ENCODE measurements at regions not wholly inside any gene's neighbourhood (a gene's known extent, or its start where the extent isn't known, plus 50 kb on each side); places are given as distances from the start of the nearest gene placed in this dataset.

- no peak for DNase-seq (ENCODE audit: low spot score)
- FAIRE-seq, result no peak
Observed at GRCh38 chr12:3999904-4000303, 126.7 kb upstream of the PARP11 start.

GRCh38 chr12:3998968-3999792, 126.0 kb upstream of the PARP11 start:
- FAIRE-seq (no peak), DNase-seq (ENCODE audit: low spot score) (no peak)

GRCh38 chr12:3998397-3998796, 125.2 kb upstream of the PARP11 start:
- FAIRE-seq (no peak), DNase-seq (ENCODE audit: low spot score) (no peak)

- DNase-seq (ENCODE audit: low spot score) (no peak), FAIRE-seq (no peak)
Observed at GRCh38 chr12:3996322-3996721, 123.1 kb upstream of the PARP11 start.

- DNase-seq (ENCODE audit: low spot score) (no peak), FAIRE-seq (no peak)
Observed at GRCh38 chr12:3995306-3995705, 122.1 kb upstream of the PARP11 start.

- no peak for FAIRE-seq
- DNase-seq (ENCODE audit: low spot score), result no peak
Observed at GRCh38 chr12:3994500-3994899, 121.3 kb upstream of the PARP11 start.

GRCh38 chr12:3992945-3993344, 119.7 kb upstream of the PARP11 start:
- DNase-seq (ENCODE audit: low spot score) (no peak), FAIRE-seq (no peak)

GRCh38 chr12:3991798-3992580, 118.8 kb upstream of the PARP11 start:
- DNase-seq (ENCODE audit: low spot score) (no peak), FAIRE-seq (no peak)

- FAIRE-seq (no peak), DNase-seq (ENCODE audit: low spot score) (no peak)
Observed at GRCh38 chr12:3990501-3991280, 117.5 kb upstream of the PARP11 start.

GRCh38 chr12:3989218-3989550, 116.0 kb upstream of the PARP11 start:
- no peak for DNase-seq (ENCODE audit: low spot score)

GRCh38 chr12:3988519-3989217, 115.5 kb upstream of the PARP11 start:
- FAIRE-seq (peak; percentile 78), DNase-seq (ENCODE audit: low spot score) (peak; percentile 64)

More at GRCh38 chr12:3989218-3989550, 116.0 kb upstream of the PARP11 start:
- FAIRE-seq, result no peak

GRCh38 chr12:3987571-3987970, 114.4 kb upstream of the PARP11 start:
- FAIRE-seq (no peak), DNase-seq (ENCODE audit: low spot score) (peak; percentile 58)

- no peak for FAIRE-seq
Observed at GRCh38 chr12:3980504-3981272, 107.5 kb upstream of the PARP11 start.

GRCh38 chr12:3977621-3978020, 104.4 kb upstream of the PARP11 start:
- DNase-seq (ENCODE audit: low spot score) (no peak), FAIRE-seq (no peak)

More at GRCh38 chr12:3980504-3981272, 107.5 kb upstream of the PARP11 start:
- DNase-seq (ENCODE audit: low spot score), result no peak

- DNase-seq (ENCODE audit: low spot score) (no peak), FAIRE-seq (no peak)
Observed at GRCh38 chr12:3976351-3976938, 103.2 kb upstream of the PARP11 start.

GRCh38 chr12:3975652-3976051, 102.5 kb upstream of the PARP11 start:
- FAIRE-seq (no peak), DNase-seq (ENCODE audit: low spot score) (no peak)

GRCh38 chr12:3974883-3975282, 101.7 kb upstream of the PARP11 start:
- no peak for DNase-seq (ENCODE audit: low spot score)
- FAIRE-seq, result no peak

- no peak for FAIRE-seq
Observed at GRCh38 chr12:3973973-3974644, 100.9 kb upstream of the PARP11 start.

GRCh38 chr12:3973269-3973884, 100.2 kb upstream of the PARP11 start:
- FAIRE-seq, result no peak
- no peak for DNase-seq (ENCODE audit: low spot score)

More at GRCh38 chr12:3973973-3974644, 100.9 kb upstream of the PARP11 start:
- no peak for DNase-seq (ENCODE audit: low spot score)

Measured in RCC 7860 (cell line).